SK-N-SH (cell line): ENCODE measurements at regions not wholly inside any gene's neighbourhood (a gene's known extent, or its start where the extent isn't known, plus 50 kb on each side); places are given as distances from the start of the nearest gene placed in this dataset.

Source experiments
- CTCF ChIA-PET: fragments of 300-600, 350-600 bp; formaldehyde crosslinking; extraction: SDS; loops from one replicate; lab custom pipeline; 2021; lab: Yijun Ruan, JAX
- POLR2A ChIA-PET: fragments of 350-600 bp; sonication (Branson Sonifier 250); formaldehyde crosslinking; extraction: SDS; loops from one replicate; lab custom pipeline; 2020; ENCODE audit warnings: antibody characterized with exemption, inconsistent platforms; lab: Yijun Ruan, JAX
- DNase-seq: peaks from one replicate; pipeline ENCODE4 v3.0.0; 2012
- H2AFZ ChIP-seq: fragments of 200-600 bp; sonication (generic); 2 replicates; pipeline ENCODE4 v1.8.1; 2016; ENCODE audit warnings: antibody characterized with exemption, mild to moderate bottlenecking, low read depth
- H3F3A ChIP-seq: fragments of 200-600 bp; sonication (generic); replicated peaks from 2 replicates; pipeline ENCODE3; 2016; ENCODE audit warnings: antibody characterized with exemption, mild to moderate bottlenecking; ENCODE audit not compliant: insufficient read depth
- H3K27ac ChIP-seq, 2 experiments: fragments of 200-500 bp in 1 of 2; fragments of 200-600 bp in 1 of 2; sonication (Bioruptor generic) in 1 of 2; sonication (generic), shearing (Covaris generic) in 1 of 2; 2 replicates each; pipeline versions ENCODE4 v1.5.1 to v1.6.1; 2014 to 2016; ENCODE audit warnings: low read depth in 2 of 2, inconsistent platforms in 1 of 2, low read length in 1 of 2, mild to moderate bottlenecking in 1 of 2, mixed read lengths in 1 of 2
- H3K27me3 ChIP-seq: fragments of 200-600 bp; sonication (generic), shearing (Covaris generic); 2 replicates; pipeline ENCODE4 v1.6.1; 2016; ENCODE audit warnings: mixed run types; ENCODE audit not compliant: insufficient read depth
- H3K36me3 ChIP-seq, 2 experiments: fragments of 200-500 bp in 1 of 2; fragments of 200-600 bp in 1 of 2; sonication (Bioruptor generic) in 1 of 2; sonication (generic) in 1 of 2; replicated peaks in 1 of 2; 2 replicates each; pipeline versions ENCODE3 to v1.5.1; 2014 to 2016; ENCODE audit warnings: low read length in 1 of 2, mild to moderate bottlenecking in 1 of 2; ENCODE audit not compliant: insufficient read depth in 2 of 2, control insufficient read depth in 1 of 2
- H3K4me1 ChIP-seq, 2 experiments: fragments of 200-500 bp in 1 of 2; fragments of 200-600 bp in 1 of 2; sonication (Bioruptor generic) in 1 of 2; sonication (generic), shearing (Covaris generic) in 1 of 2; 2 replicates each; pipeline versions ENCODE4 v1.5.1 to v1.6.1; 2014 to 2016; ENCODE audit warnings: low read depth in 1 of 2, low read length in 1 of 2, mixed run types in 1 of 2; ENCODE audit not compliant: insufficient read depth in 2 of 2, control insufficient read depth in 1 of 2
- H3K4me2 ChIP-seq: fragments of 200-600 bp; sonication (generic), shearing (Covaris generic); 2 replicates; pipeline ENCODE4 v1.6.1; 2017; ENCODE audit warnings: mixed run types
- H3K4me3 ChIP-seq, 2 experiments: fragments of 200-500 bp in 1 of 2; fragments of 200-600 bp in 1 of 2; sonication (Bioruptor generic) in 1 of 2; sonication (generic), shearing (Covaris generic) in 1 of 2; 2 replicates each; pipeline versions ENCODE4 v1.5.1 to v1.8.1; 2014 to 2016; ENCODE audit warnings: low read depth in 2 of 2, inconsistent platforms in 1 of 2, low read length in 1 of 2, mild to moderate bottlenecking in 1 of 2, mixed read lengths in 1 of 2, moderate library complexity in 1 of 2
- H3K79me2 ChIP-seq: fragments of 200-600 bp; sonication (generic); 2 replicates; pipeline ENCODE4 v1.8.1; 2017; ENCODE audit warnings: mild to moderate bottlenecking; ENCODE audit not compliant: insufficient read depth
- H3K9ac ChIP-seq: fragments of 200-600 bp; sonication (generic); 2 replicates; pipeline ENCODE4 v1.6.1; 2017; ENCODE audit warnings: mixed run types
- H3K9me2 ChIP-seq: fragments of 200-600 bp; sonication (generic); 2 replicates; pipeline ENCODE4 v1.6.1; 2017; ENCODE audit warnings: mixed run types
- H3K9me3 ChIP-seq: fragments of 200-600 bp; sonication (generic); 2 replicates; pipeline ENCODE4 v1.6.1; 2017; ENCODE audit warnings: mixed run types, mild to moderate bottlenecking, moderate library complexity
- H4K20me1 ChIP-seq: fragments of 200-600 bp; sonication (generic); 2 replicates; pipeline ENCODE4 v1.6.1; 2017; ENCODE audit warnings: mild to moderate bottlenecking, mixed run types; ENCODE audit not compliant: insufficient read depth
- CHD2 ChIP-seq: fragments of 150-350 bp; IDR thresholded peaks from 2 replicates; pipeline ENCODE4 v1.6.1; 2018; ENCODE audit warnings: low read length; ENCODE audit not compliant: partially characterized antibody
- ELF1 ChIP-seq: IDR thresholded peaks from 2 replicates; pipeline ENCODE4 v1.4.0; 2012
- EP300 ChIP-seq, 2 experiments: IDR thresholded peaks; 2 replicates each; pipeline versions ENCODE4 v1.4.0 to v1.6.1; 2012; ENCODE audit warnings: borderline replicate concordance in 1 of 2, low read depth in 1 of 2, low read length in 1 of 2
- FOXJ3 ChIP-seq: sonication (generic); formaldehyde crosslinking; IDR thresholded peaks from 2 replicates; pipeline ENCODE4 v1.5.1; 2020; ENCODE audit warnings: mild to moderate bottlenecking, missing genetic modification reagents
- JUND ChIP-seq: IDR thresholded peaks from 2 replicates; pipeline ENCODE4 v1.4.0; 2012
- MXI1 ChIP-seq: IDR thresholded peaks from 2 replicates; pipeline ENCODE4 v1.6.1; 2012; ENCODE audit warnings: mild to moderate bottlenecking, low read depth, low read length, improper control_type of control experiment
- NFIC ChIP-seq: IDR thresholded peaks from 2 replicates; pipeline ENCODE4 v1.4.0; 2012; ENCODE audit warnings: borderline replicate concordance
- NRF1 ChIP-seq: IDR thresholded peaks from 2 replicates; pipeline ENCODE4 v1.6.1; 2012; ENCODE audit warnings: low read depth, mild to moderate bottlenecking, low read length
- RAD21 ChIP-seq: IDR thresholded peaks from 2 replicates; pipeline ENCODE4 v1.6.1; 2012; ENCODE audit warnings: mild to moderate bottlenecking, low read length
- RCOR1 ChIP-seq: fragments of 150-350 bp; IDR thresholded peaks from 2 replicates; pipeline ENCODE4 v1.6.1; 2017; ENCODE audit warnings: antibody characterized with exemption, low read length
- RFX5 ChIP-seq: IDR thresholded peaks from 2 replicates; pipeline ENCODE4 v1.6.1; 2012; ENCODE audit warnings: mild to moderate bottlenecking, improper control_type of control experiment, low read length
- RXRA ChIP-seq: IDR thresholded peaks from 2 replicates; pipeline ENCODE4 v1.4.0; 2012; ENCODE audit warnings: low read depth, mild to moderate bottlenecking, borderline replicate concordance
- SMC3 ChIP-seq: IDR thresholded peaks from 2 replicates; pipeline ENCODE4 v1.6.1; 2012; ENCODE audit warnings: low read depth, low read length, improper control_type of control experiment
- TAF1 ChIP-seq: IDR thresholded peaks from 2 replicates; pipeline ENCODE4 v1.6.1; 2012; ENCODE audit warnings: low read depth, mild to moderate bottlenecking, low read length, moderate library complexity, borderline replicate concordance
- TEAD4 ChIP-seq: IDR thresholded peaks from 2 replicates; pipeline ENCODE4 v1.4.0; 2012; ENCODE audit warnings: mild to moderate bottlenecking, borderline replicate concordance; ENCODE audit not compliant: insufficient read depth
- USF1 ChIP-seq: IDR thresholded peaks from 2 replicates; pipeline ENCODE4 v1.4.0; 2012; ENCODE audit warnings: low read depth, borderline replicate concordance
- WGBS: methylation state at CpG from one replicate; pipeline ENCODE4 v1.1.6; 2017; ENCODE audit warnings: low lambda C conversion rate; 5-methylcytosine and 5-hydroxymethylcytosine counted together
- TF ChIP-seq, protein P1 (sequence below): fragments of 200-600 bp; sonication (generic); IDR thresholded peaks from 2 replicates; pipeline ENCODE4 v1.6.1; 2017; ENCODE audit warnings: antibody characterized with exemption, mild to moderate bottlenecking, moderate library complexity
- TF ChIP-seq, protein P2 (sequence below): IDR thresholded peaks from 2 replicates; pipeline ENCODE4 v1.4.0; 2012; ENCODE audit warnings: low read depth, borderline replicate concordance
- TF ChIP-seq, protein P3 (sequence below): fragments of 150-350 bp; IDR thresholded peaks from 2 replicates; pipeline ENCODE4 v1.6.1; 2016; ENCODE audit warnings: mild to moderate bottlenecking, low read depth, low read length
- TF ChIP-seq, protein P4 (sequence below): IDR thresholded peaks from 2 replicates; pipeline ENCODE4; 2012

DNA sequence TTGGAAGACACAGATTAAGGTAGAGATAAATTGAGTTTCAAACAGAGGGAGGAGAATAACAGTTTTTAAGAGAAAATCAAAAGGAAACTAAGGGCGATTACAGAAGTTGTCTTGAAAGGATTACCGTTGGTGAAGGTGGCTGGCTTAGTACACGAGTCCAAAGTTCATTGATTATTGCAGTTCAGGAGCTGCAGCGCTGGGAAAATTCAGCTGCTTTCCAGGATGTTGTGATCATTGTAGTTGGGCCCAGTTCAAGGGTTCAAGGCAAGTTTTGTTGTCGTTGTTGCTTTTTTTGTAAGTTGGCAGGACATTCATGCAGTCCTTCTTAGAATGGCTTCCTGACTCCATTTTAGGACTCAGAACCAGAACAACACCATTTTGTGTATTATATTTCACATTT lies 461.7 kb downstream of the RAPGEF2 start:
- Histone ChIP-seq H3K4me2 (no peak overlapping the region), H3K4me3 (no peak overlapping the region), H4K20me1 (no peaks in the 10 kb centered on the region), H3K79me2 (no peaks in the 10 kb centered on the region), H3K27ac (no peak overlapping the region), H2AFZ (no peak overlapping the region), H3K27me3 (no peaks in the 10 kb centered on the region), H3K9me2 (no peaks in the 10 kb centered on the region), H3K36me3 (no peaks in the 10 kb centered on the region), H3F3A (no peaks in the 10 kb centered on the region), H3K4me1 (no peaks in the 10 kb centered on the region), H3K9ac (no peak overlapping the region), H3K9me3 (no peaks in the 10 kb centered on the region)
- ChIA-PET POLR2A (no interaction called here), CTCF (no interaction called here)
- TF ChIP-seq EP300 (IDR thresholded peaks at IDR 0.05; ENCODE audit: borderline replicate concordance in 1 of 2, low read depth in 1 of 2, low read length in 1 of 2) (no peak), RAD21 (no peak), TAF1 (no peak), MXI1 (no peak)
- DNase-seq, result no peak
- 28% methylated on average over 5 of the region's 5 CpGs for WGBS

GRCh38 chr4:159566786-159567185 lies 463.9 kb downstream of the RAPGEF2 start:
- ChIA-PET CTCF (no interaction called here), POLR2A (no interaction called here)
- no peak for DNase-seq
- no peak for TF ChIP-seq RXRA
- TF ChIP-seq RCOR1, result no peak
- TF ChIP-seq MXI1, result no peak
- TF ChIP-seq USF1, result no peak
- no peak for TF ChIP-seq FOXJ3
- TF ChIP-seq, protein P1, sequence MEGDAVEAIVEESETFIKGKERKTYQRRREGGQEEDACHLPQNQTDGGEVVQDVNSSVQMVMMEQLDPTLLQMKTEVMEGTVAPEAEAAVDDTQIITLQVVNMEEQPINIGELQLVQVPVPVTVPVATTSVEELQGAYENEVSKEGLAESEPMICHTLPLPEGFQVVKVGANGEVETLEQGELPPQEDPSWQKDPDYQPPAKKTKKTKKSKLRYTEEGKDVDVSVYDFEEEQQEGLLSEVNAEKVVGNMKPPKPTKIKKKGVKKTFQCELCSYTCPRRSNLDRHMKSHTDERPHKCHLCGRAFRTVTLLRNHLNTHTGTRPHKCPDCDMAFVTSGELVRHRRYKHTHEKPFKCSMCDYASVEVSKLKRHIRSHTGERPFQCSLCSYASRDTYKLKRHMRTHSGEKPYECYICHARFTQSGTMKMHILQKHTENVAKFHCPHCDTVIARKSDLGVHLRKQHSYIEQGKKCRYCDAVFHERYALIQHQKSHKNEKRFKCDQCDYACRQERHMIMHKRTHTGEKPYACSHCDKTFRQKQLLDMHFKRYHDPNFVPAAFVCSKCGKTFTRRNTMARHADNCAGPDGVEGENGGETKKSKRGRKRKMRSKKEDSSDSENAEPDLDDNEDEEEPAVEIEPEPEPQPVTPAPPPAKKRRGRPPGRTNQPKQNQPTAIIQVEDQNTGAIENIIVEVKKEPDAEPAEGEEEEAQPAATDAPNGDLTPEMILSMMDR, result no peak
- TF ChIP-seq NRF1, result no peak
- TF ChIP-seq RFX5, result no peak
- TF ChIP-seq TAF1, result no peak
- TF ChIP-seq, protein P2, sequence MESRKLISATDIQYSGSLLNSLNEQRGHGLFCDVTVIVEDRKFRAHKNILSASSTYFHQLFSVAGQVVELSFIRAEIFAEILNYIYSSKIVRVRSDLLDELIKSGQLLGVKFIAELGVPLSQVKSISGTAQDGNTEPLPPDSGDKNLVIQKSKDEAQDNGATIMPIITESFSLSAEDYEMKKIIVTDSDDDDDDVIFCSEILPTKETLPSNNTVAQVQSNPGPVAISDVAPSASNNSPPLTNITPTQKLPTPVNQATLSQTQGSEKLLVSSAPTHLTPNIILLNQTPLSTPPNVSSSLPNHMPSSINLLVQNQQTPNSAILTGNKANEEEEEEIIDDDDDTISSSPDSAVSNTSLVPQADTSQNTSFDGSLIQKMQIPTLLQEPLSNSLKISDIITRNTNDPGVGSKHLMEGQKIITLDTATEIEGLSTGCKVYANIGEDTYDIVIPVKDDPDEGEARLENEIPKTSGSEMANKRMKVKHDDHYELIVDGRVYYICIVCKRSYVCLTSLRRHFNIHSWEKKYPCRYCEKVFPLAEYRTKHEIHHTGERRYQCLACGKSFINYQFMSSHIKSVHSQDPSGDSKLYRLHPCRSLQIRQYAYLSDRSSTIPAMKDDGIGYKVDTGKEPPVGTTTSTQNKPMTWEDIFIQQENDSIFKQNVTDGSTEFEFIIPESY, result no peak
- TF ChIP-seq, protein P3, sequence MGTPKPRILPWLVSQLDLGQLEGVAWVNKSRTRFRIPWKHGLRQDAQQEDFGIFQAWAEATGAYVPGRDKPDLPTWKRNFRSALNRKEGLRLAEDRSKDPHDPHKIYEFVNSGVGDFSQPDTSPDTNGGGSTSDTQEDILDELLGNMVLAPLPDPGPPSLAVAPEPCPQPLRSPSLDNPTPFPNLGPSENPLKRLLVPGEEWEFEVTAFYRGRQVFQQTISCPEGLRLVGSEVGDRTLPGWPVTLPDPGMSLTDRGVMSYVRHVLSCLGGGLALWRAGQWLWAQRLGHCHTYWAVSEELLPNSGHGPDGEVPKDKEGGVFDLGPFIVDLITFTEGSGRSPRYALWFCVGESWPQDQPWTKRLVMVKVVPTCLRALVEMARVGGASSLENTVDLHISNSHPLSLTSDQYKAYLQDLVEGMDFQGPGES, result no peak
- no peak for TF ChIP-seq NFIC
- no peak for TF ChIP-seq CHD2
- no peak for TF ChIP-seq ELF1
- no peak for TF ChIP-seq TEAD4
- no peak for TF ChIP-seq EP300 (IDR thresholded peaks at IDR 0.05; ENCODE audit: borderline replicate concordance in 1 of 2, low read depth in 1 of 2, low read length in 1 of 2)
- no peak for TF ChIP-seq SMC3
- TF ChIP-seq, protein P4, sequence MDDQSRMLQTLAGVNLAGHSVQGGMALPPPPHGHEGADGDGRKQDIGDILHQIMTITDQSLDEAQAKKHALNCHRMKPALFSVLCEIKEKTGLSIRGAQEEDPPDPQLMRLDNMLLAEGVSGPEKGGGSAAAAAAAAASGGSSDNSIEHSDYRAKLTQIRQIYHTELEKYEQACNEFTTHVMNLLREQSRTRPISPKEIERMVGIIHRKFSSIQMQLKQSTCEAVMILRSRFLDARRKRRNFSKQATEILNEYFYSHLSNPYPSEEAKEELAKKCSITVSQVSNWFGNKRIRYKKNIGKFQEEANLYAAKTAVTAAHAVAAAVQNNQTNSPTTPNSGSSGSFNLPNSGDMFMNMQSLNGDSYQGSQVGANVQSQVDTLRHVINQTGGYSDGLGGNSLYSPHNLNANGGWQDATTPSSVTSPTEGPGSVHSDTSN, result no peak
- TF ChIP-seq JUND, result no peak
- no peak for TF ChIP-seq RAD21
- Histone ChIP-seq H3K9ac (no peak overlapping the region), H3K27me3 (no peaks in the 10 kb centered on the region), H4K20me1 (no peaks in the 10 kb centered on the region), H3F3A (no peaks in the 10 kb centered on the region), H3K4me1 (no peaks in the 10 kb centered on the region), H3K9me2 (no peaks in the 10 kb centered on the region), H3K27ac (no peak overlapping the region), H3K4me2 (no peak overlapping the region), H3K79me2 (no peaks in the 10 kb centered on the region), H3K36me3 (no peaks in the 10 kb centered on the region), H3K9me3 (no peaks in the 10 kb centered on the region), H2AFZ (no peak overlapping the region), H3K4me3 (no peak overlapping the region)
- 7% methylated on average over 1 of the region's 1 CpG for WGBS
